GM19397 (cell line): ENCODE measurements at regions not wholly inside any gene's neighbourhood (a gene's known extent, or its start where the extent isn't known, plus 50 kb on each side); places are given as distances from the start of the nearest gene placed in this dataset.

Experiments used
- ATAC-seq: cut with Tn5 transposase; IDR thresholded peaks from one replicate; pipeline ENCODE4 v1.9.1; 2021; ENCODE audit warnings: mild to moderate bottlenecking, moderate library complexity; ENCODE audit not compliant: unreplicated experiment

- ATAC-seq: no peak
These were observed 470.9 kb downstream of the ETS1 start for GRCh38 chr11:128116447-128116846.

- no peak for ATAC-seq
These were observed 481.4 kb downstream of the ETS1 start for GRCh38 chr11:128105950-128106349.

GRCh38 chr11:128105511-128105910 lies 481.8 kb downstream of the ETS1 start:
- ATAC-seq: no peak

GRCh38 chr11:128103278-128103873 lies 484.0 kb downstream of the ETS1 start:
- no peak for ATAC-seq

DNA sequence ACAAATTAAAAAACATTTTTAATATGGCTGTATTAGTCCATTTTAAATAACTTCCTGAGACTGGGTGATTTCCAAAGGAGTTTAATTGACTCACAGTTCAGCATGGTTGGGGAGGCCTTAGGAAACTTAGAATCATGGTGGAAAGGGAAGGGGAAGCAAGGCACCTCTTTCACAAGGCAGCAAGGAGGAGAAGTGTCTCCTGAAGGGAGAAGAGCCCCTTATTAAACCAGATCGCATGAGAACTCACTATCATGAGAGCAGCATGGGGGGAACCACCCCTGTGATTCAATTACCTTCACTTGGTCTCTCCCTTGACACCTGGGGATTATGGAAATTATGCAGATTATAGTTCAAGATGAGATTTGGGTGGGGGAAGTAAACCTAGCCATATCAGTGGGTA lies 488.6 kb downstream of the ETS1 start:
- no peak for ATAC-seq

DNA sequence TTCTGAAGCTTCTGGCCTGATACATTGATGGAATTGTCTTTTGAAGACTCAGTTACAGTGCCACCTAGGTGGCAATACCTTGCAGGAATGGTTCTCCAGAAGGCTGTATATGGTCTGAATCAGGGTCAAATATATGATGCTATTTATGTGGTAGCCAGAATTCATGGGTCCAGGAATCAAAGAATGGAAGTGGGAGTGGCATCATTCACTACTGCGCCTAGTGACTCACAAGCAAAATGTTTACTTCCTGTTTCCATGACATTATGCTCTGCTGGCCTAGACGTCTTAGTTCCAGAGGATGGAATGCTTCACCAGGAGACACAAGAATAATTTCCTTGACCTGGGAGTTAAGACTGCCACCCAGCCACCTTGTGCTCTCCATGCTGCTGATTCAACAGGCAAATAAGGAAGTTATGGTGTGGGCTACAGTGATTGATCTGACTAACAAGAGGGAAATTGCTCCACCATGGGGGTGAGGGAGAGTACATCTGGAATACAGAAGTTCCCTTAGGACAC lies 491.8 kb downstream of the ETS1 start:
- ATAC-seq: no peak

GRCh38 chr11:128093689-128094088 lies 493.7 kb downstream of the ETS1 start:
- no peak for ATAC-seq

GRCh38 chr11:128089962-128090361 lies 497.4 kb downstream of the ETS1 start:
- no peak for ATAC-seq

DNA sequence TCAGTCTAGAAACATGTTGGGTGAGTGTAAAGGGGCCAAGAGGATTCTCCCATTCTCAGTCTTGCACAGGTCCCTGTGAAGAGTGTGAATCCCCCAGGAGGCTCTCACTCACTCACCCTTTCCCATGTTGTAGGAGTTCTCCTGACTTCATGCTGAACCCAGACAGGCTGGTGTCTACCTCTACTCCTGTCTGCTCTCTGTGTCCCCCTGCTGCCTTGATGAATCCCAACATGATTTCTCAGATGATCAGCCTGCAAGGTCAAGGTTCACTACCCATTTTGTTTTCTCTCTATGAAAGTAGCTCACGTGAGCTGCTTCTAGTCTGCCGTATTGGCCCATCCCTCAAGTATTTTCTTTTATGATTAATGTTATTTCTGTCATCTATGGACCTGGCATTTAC lies 500.6 kb downstream of the ETS1 start:
- no peak for ATAC-seq

GRCh38 chr11:128085276-128085675 lies 502.1 kb downstream of the ETS1 start:
- no peak for ATAC-seq

GRCh38 chr11:128082574-128082973 lies 504.8 kb downstream of the ETS1 start:
- no peak for ATAC-seq

DNA sequence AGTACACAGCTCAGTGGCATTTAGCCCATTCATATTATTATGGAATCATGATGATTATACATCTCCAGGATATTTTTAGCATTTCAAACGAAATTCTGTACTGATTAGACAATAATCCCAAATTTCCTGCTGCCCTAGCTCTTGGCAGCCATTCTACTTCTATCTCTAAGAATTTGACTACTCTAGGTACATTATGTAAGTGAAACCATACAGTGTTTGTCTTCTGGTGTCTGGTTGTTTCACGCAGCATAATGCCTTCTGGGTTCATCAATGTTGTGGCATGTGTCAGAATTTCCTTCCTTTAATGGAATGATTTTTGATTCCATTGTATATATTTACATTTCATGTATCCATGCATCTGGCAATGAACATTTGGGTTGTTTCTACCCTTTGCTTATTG lies 517.7 kb downstream of the ETS1 start:
- ATAC-seq: no peak

GRCh38 chr11:128067780-128068179 lies 519.6 kb downstream of the ETS1 start:
- ATAC-seq: no peak

GRCh38 chr11:128066399-128066798 lies 521.0 kb downstream of the ETS1 start:
- no peak for ATAC-seq

GRCh38 chr11:128061281-128061871 lies 526.0 kb downstream of the ETS1 start:
- ATAC-seq: no peak

DNA sequence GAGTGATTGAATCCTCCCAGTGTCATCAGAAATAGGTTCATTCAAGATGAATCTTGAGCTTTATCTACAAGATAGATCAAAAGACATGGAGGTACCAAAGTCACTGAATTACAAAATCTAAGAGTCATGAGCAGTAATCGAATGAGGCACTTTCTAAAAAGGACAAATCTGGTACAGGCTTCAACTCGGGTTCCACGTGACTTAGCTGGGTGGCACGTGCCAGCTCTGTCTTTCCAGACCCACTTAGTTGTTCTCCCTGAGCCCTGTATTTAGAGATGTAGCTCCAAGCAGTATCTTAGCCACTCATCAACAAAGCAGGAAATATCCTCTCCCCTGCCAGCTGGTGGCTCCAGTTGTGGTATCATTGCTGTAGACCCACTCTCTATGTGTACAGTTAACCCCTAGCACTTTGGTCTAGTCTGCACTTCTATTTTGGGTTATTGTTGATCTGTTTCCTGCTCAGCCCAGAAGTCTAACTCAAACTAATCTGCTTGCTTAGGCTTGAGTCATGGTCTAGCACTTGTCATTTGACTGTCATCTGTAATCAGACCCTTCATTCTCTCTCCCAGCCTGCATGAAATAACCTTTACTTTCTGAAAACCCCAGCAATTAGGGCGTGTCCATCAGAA lies 528.7 kb downstream of the ETS1 start:
- no peak for ATAC-seq

DNA sequence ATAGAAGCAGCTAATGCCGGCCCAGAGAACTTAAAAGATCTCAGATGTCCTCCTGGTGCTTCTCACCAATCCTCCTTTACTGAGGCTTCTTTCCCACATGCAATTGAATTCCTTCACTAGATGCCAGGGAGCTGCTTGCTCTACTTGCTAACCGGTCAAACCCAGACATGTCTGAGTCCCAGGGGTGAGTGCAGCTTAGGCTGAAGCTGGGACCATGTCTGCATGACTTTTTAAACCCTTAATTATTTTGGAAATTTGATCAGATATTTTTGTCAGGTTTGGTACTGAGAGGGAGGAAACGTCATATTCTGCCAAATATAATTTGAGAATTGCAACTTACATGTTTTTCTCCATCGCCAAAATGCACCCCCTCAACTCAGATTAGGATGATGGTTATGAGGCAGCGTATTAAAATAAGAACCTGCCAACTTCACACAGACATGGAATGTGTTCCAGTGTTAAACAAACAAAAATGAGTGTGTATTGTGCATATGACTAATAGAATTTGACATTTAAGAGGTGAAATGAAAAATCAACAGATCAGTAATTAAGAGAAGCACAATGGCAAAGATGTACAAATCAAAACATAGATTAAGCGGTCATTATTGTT lies 529.5 kb downstream of the ETS1 start:
- ATAC-seq: no peak

- ATAC-seq: no peak
These were observed 531.7 kb downstream of the ETS1 start for GRCh38 chr11:128055576-128056217.

GRCh38 chr11:128053981-128054931 lies 533.1 kb downstream of the ETS1 start:
- peak; percentile 70 for ATAC-seq

DNA sequence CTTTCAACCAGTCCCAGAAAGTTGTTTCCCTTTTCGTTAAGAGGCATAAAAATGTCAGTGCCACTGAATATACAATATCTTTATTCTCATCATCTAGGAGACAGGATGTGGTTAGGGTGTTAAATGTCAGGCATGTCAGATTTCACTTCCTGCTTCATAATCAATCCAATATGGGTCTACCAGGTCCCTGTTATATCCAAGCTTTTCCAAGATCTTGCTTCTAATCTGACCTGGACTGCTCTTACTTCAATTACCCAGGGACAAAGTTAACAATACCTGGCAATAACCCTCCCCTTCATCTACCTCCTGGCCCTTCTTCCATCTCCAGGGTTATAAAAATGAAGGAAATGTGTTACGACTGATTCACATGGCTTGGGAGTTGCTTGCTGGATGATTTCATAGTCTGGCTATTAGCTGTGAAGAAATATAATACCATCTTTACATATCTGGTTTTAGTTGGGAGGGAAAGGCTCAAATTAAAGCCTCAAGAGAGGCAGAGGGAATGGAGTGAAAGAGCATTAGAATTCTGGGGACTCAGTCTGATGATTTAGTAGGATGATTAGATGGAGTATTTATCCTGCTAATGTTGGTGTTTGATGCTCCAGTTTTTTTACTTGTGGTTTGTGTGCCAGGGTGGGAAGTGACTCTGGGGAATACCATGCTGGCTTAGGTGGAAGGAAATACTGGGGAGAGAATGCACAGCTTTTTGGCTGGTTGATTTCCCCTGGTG lies 534.3 kb downstream of the ETS1 start:
- no peak for ATAC-seq
